Neural progenitor cell (in vitro differentiated cells): ENCODE measurements at regions not wholly inside any gene's neighbourhood (a gene's known extent, or its start where the extent isn't known, plus 50 kb on each side); places are given as distances from the start of the nearest gene placed in this dataset.
"Not testable (repeated sequence)": the region's sequence is repeated elsewhere in the genome, so short reads cannot be mapped to it uniquely, and the experiment has no call there.

Experiments
- DNase-seq: peaks from one replicate; pipeline ENCODE4 v3.0.0-alpha.2; 2016; ENCODE audit warnings: low spot score
- H2AFZ ChIP-seq: fragments of 200-600 bp; sonication (generic); replicated peaks from 2 replicates; pipeline ENCODE4 v1.6.1; 2016; ENCODE audit warnings: antibody characterized with exemption
- H3F3A ChIP-seq: fragments of 200-600 bp; sonication (generic); 2 replicates; pipeline ENCODE4 v1.6.1; 2016; ENCODE audit warnings: antibody characterized with exemption, low read depth
- H3K27ac ChIP-seq: fragments of 200-600 bp; sonication (generic); 2 replicates; pipeline ENCODE4 v1.5.1; 2016; ENCODE audit warnings: mild to moderate bottlenecking
- H3K27me3 ChIP-seq: fragments of 200-600 bp; sonication (generic); 2 replicates; pipeline ENCODE4 v1.6.1; 2016; ENCODE audit warnings: mild to moderate bottlenecking, moderate library complexity
- H3K36me3 ChIP-seq: fragments of 200-600 bp; sonication (generic); 2 replicates; pipeline ENCODE4 v1.5.1; 2016
- H3K4me1 ChIP-seq: fragments of 200-600 bp; sonication (generic); 2 replicates; pipeline ENCODE4 v1.6.1; 2016; ENCODE audit warnings: mixed run types
- H3K4me2 ChIP-seq: fragments of 200-600 bp; sonication (generic); 2 replicates; pipeline ENCODE4 v1.6.1; 2016
- H3K4me3 ChIP-seq: fragments of 200-600 bp; sonication (generic); 2 replicates; pipeline ENCODE4 v1.5.1; 2016
- H3K79me2 ChIP-seq: fragments of 200-600 bp; sonication (generic); 2 replicates; pipeline ENCODE4 v1.6.1; 2016; ENCODE audit warnings: low read depth
- H3K9ac ChIP-seq: fragments of 200-600 bp; sonication (generic); 2 replicates; pipeline ENCODE4 v1.6.1; 2016
- H3K9me3 ChIP-seq: fragments of 200-600 bp; sonication (generic); 2 replicates; pipeline ENCODE4 v1.5.1; 2016; ENCODE audit warnings: low read depth
- H4K20me1 ChIP-seq: fragments of 200-600 bp; sonication (generic); 2 replicates; pipeline ENCODE4 v1.6.1; 2016; ENCODE audit warnings: low read depth
- H3K27ac Mint-ChIP-seq: 3 replicates; pipeline ENCODE4 v1.8.0; 2021; ENCODE audit warnings: mixed read lengths
- H3K27me3 Mint-ChIP-seq: 2 replicates; pipeline ENCODE4 v1.8.0; 2022; ENCODE audit warnings: low read depth, mild to moderate bottlenecking, inconsistent platforms, moderate library complexity, mixed read lengths; ENCODE audit not compliant: insufficient read depth
- H3K36me3 Mint-ChIP-seq: 3 replicates; pipeline ENCODE4 v1.8.0; 2021; ENCODE audit warnings: mixed read lengths
- H3K4me1 Mint-ChIP-seq: 3 replicates; pipeline ENCODE4 v1.8.0; 2021; ENCODE audit warnings: mixed read lengths
- H3K4me3 Mint-ChIP-seq: 3 replicates; pipeline ENCODE4 v1.8.0; 2021; ENCODE audit warnings: mild to moderate bottlenecking, moderate library complexity, mixed read lengths
- H3K9me3 Mint-ChIP-seq: 3 replicates; pipeline ENCODE4 v1.8.0; 2020; ENCODE audit warnings: mixed read lengths
- EZH2 ChIP-seq: fragments of 200-600 bp; sonication (generic); IDR thresholded peaks from 2 replicates; pipeline ENCODE4 v1.6.1; 2017; ENCODE audit warnings: antibody characterized with exemption, mild to moderate bottlenecking, moderate library complexity
- EZH2phosphoT487 ChIP-seq: fragments of 200-600 bp; sonication (generic); IDR thresholded peaks from 2 replicates; pipeline ENCODE4 v1.6.1; 2017; ENCODE audit warnings: antibody characterized with exemption
- TF ChIP-seq, protein P1 (sequence below): fragments of 200-600 bp; sonication (generic); IDR thresholded peaks from 2 replicates; pipeline ENCODE4 v1.5.1; 2017; ENCODE audit warnings: antibody characterized with exemption, mild to moderate bottlenecking

DNA sequence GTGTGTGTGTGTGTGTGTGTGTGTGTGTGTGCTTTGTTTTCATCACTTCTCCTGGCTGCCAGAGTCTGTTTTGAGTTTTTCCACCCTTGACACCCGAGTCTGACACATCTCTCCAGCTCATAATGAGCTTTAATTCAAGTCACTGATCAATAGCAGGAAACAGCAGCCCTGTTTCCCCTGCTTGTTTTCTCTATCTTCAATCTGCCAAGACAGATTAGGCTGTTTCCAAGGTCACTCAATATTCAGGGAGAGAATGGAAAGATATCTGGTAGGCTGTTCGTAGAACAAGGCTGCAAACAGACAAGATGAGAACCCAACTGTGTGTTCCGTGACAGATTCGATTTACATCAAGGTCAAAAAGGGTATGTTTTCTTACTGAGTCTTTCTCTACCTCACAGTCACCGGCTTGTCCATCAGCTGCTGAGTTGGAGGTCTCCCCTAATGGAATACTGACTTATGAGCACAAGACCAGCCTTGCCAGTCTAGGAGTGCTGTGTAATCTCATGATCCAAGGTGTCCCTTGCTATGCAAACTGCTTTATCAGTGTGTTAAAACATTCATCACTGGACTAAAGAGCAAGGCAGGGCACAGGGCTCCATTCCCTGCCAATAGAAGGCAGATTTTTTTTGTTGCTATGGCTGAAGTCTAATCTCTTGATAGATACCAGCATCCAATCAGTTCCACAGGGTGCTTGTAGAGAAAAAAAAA lies 187.9 kb upstream of the LMCD1 start:
- H3K9me3 ChIP-seq, result peaks cover 8% of the 10 kb centered on the region
- no peaks in the 10 kb centered on the region for H3K36me3 Mint-ChIP-seq
- H3K4me3 Mint-ChIP-seq, result no peak overlapping the region
- no peak overlapping the region for H3K27ac ChIP-seq
- no peaks in the 10 kb centered on the region for H3K36me3 ChIP-seq
- peaks cover 5% of the 10 kb centered on the region for H3K9me3 Mint-ChIP-seq
- no peak overlapping the region for H3K4me2 ChIP-seq
- no peaks in the 10 kb centered on the region for H3F3A ChIP-seq
- H3K4me1 ChIP-seq, result no peaks in the 10 kb centered on the region
- no peak for DNase-seq
- no peaks in the 10 kb centered on the region for H4K20me1 ChIP-seq
- H3K9ac ChIP-seq, result no peak overlapping the region
- H3K4me3 ChIP-seq, result no peak overlapping the region
- no peak overlapping the region for H2AFZ ChIP-seq
- H3K27me3 Mint-ChIP-seq, result peaks cover 2% of the 10 kb centered on the region
- H3K79me2 ChIP-seq, result no peaks in the 10 kb centered on the region
- peaks cover 6% of the 10 kb centered on the region for H3K4me1 Mint-ChIP-seq
- TF ChIP-seq EZH2, result no peak
- TF ChIP-seq, protein P1, sequence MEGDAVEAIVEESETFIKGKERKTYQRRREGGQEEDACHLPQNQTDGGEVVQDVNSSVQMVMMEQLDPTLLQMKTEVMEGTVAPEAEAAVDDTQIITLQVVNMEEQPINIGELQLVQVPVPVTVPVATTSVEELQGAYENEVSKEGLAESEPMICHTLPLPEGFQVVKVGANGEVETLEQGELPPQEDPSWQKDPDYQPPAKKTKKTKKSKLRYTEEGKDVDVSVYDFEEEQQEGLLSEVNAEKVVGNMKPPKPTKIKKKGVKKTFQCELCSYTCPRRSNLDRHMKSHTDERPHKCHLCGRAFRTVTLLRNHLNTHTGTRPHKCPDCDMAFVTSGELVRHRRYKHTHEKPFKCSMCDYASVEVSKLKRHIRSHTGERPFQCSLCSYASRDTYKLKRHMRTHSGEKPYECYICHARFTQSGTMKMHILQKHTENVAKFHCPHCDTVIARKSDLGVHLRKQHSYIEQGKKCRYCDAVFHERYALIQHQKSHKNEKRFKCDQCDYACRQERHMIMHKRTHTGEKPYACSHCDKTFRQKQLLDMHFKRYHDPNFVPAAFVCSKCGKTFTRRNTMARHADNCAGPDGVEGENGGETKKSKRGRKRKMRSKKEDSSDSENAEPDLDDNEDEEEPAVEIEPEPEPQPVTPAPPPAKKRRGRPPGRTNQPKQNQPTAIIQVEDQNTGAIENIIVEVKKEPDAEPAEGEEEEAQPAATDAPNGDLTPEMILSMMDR, result no peak
- no peak for TF ChIP-seq EZH2phosphoT487
- no peaks in the 10 kb centered on the region for H3K27me3 ChIP-seq
- H3K27ac Mint-ChIP-seq, result no peak overlapping the region

DNA sequence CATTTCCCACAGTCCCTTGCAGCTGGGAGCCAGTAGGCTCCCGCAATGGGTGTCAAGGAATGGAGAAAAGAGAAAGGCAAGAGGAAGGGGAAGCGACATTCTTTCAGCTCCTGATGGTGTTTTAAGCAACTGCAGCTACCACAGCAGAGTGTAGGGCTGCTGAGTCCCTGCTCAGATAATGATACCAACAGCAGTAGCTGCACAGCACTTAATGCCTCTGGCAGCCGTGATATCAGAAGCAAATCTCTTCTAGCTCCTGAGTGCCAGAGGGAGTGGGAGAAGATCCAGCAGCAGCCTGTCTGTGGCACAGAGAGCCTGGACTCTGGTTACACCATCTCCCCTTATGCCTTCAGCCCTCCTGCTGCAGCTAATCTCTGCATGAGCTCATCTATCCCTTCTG lies 186.1 kb upstream of the LMCD1 start:
- not testable (repeated sequence) for DNase-seq, H3K9ac ChIP-seq, H3K27me3 ChIP-seq, H3K4me1 Mint-ChIP-seq, H3K4me3 Mint-ChIP-seq, H3K36me3 ChIP-seq, H3F3A ChIP-seq, H4K20me1 ChIP-seq, H3K79me2 ChIP-seq, H3K27ac ChIP-seq, H3K9me3 ChIP-seq, H3K27me3 Mint-ChIP-seq, H3K27ac Mint-ChIP-seq, H3K4me2 ChIP-seq, H3K4me3 ChIP-seq, H3K4me1 ChIP-seq, H3K36me3 Mint-ChIP-seq, H2AFZ ChIP-seq, H3K9me3 Mint-ChIP-seq

DNA sequence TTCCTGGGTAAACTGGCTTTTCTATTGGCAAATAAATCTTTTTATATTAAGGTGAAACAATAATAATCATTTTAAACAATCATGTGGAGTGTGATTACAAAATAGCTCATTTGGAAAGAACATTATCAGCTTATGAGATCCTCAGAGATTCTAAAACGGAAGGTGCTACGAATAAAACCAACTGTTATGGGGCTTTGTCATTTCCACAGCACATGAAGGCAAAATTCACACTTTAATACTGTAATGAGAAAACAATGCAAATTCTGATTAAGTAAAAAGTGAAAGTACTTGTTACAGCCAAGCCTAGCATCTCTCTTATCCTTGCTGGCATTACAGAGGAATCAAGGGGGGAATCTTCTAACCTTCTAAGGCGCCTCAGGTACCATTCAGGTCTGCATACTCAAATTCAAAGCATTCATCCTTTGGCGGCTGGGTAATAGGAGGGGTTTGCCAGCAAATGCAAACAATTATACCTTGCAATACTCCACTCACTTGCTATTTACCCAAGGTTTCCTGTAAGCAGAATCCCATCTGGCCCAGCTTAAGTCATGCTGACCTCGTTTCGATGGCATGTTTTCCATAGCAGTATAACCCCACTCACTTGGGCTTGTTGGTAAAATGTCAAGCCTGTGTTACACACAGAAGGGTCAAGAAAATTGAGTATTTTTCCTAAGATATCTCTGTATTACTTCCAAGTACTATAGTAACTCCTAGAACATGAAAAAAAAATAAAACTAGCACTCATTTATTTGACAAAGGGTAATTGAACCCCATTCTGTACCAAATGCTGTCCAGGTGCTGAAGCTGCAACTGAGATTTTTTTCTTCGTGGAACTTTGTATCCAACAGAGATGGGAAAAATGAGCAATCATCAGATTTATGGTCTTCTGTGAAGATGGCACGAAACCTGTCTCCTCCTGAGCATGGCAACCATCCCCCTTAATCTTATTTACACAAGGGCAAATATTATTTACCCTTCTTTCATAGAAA lies 183.7 kb upstream of the LMCD1 start:
- no peaks in the 10 kb centered on the region for H3K27me3 ChIP-seq
- no peaks in the 10 kb centered on the region for H3K4me1 ChIP-seq
- H3K27me3 Mint-ChIP-seq, result no peaks in the 10 kb centered on the region
- no peaks in the 10 kb centered on the region for H3K36me3 Mint-ChIP-seq
- no peaks in the 10 kb centered on the region for H3K36me3 ChIP-seq
- no peak for DNase-seq
- no peaks in the 10 kb centered on the region for H3F3A ChIP-seq
- peaks cover 6% of the 10 kb centered on the region for H3K4me1 Mint-ChIP-seq
- H3K9me3 ChIP-seq, result no peaks in the 10 kb centered on the region
- H3K4me3 ChIP-seq, result no peak overlapping the region
- no peaks in the 10 kb centered on the region for H4K20me1 ChIP-seq
- no peak overlapping the region for H3K9ac ChIP-seq
- no peak overlapping the region for H3K27ac ChIP-seq
- peaks cover under 1% of the 10 kb centered on the region for H3K9me3 Mint-ChIP-seq
- H3K4me3 Mint-ChIP-seq, result no peak overlapping the region
- no peak overlapping the region for H3K4me2 ChIP-seq
- no peaks in the 10 kb centered on the region for H3K79me2 ChIP-seq
- H2AFZ ChIP-seq, result no peak overlapping the region
- TF ChIP-seq, protein P1, result no peak
- no peak for TF ChIP-seq EZH2phosphoT487
- TF ChIP-seq EZH2, result no peak
- H3K27ac Mint-ChIP-seq, result no peak overlapping the region
